ENCODE measurements at regions not wholly inside any gene's neighbourhood (a gene's known extent, or its start where the extent isn't known, plus 50 kb on each side); places are given as distances from the start of the nearest gene placed in this dataset.

DNA sequence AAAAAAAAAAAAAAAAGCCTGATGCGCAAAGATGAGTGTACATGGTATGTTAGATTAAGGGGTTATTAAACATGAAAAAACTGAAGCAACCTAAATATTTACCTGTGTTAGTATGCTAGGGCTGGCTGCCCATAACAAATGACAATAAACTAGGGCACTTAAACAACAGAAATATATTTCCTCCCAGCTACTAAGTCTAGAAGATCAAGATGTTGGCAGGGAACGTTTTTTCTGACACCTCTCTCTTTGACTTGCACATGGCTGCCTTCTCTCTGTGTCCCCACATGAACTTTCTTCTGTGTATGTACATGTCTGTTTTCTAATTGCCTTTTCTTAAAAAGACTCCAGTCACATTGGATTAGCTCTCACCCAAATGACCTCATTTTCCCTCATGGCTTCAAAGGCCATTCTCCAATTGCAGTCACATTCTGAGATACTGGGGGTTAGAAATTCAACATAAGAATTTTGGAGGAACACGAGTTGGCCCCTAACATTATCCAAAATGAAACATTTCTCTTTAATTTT lies 694.5 kb downstream of the CDH9 start:
- Histone ChIP-seq H3K27ac (ENCODE audit: low read depth, low read length) (no peak overlapping the region), H3K4me3 (ENCODE audit: low read length) (no peak overlapping the region), H3K4me1 (ENCODE audit: control insufficient read depth, low read length) (no peaks in the 10 kb centered on the region), H3K4me2 (ENCODE audit: low read length) (no peak overlapping the region), H3K27me3 (ENCODE audit: control insufficient read depth, low read length) (no peaks in the 10 kb centered on the region), H3F3A (ENCODE audit: control insufficient read depth, insufficient read depth) (no peaks in the 10 kb centered on the region), H3K79me2 (ENCODE audit: control insufficient read depth, low read length) (no peaks in the 10 kb centered on the region), H3K9me3 (ENCODE audit: control insufficient read depth, insufficient read depth, low read length) (no peaks in the 10 kb centered on the region), H3K9me2 (replicated peaks; ENCODE audit: control insufficient read depth, low read length) (no peaks in the 10 kb centered on the region), H3K36me3 (ENCODE audit: control insufficient read depth, low read length) (no peaks in the 10 kb centered on the region), H4K20me1 (ENCODE audit: control insufficient read depth, insufficient read depth, low read depth, low read length) (no peaks in the 10 kb centered on the region)
- TF ChIP-seq CTCF (IDR thresholded peaks at IDR 0.05; ENCODE audit: low read depth, low read length, poor library complexity, severe bottlenecking): no peak
- no peak for TF ChIP-seq EZH2phosphoT487 (IDR thresholded peaks at IDR 0.05; ENCODE audit: borderline replicate concordance, low read length)

DNA sequence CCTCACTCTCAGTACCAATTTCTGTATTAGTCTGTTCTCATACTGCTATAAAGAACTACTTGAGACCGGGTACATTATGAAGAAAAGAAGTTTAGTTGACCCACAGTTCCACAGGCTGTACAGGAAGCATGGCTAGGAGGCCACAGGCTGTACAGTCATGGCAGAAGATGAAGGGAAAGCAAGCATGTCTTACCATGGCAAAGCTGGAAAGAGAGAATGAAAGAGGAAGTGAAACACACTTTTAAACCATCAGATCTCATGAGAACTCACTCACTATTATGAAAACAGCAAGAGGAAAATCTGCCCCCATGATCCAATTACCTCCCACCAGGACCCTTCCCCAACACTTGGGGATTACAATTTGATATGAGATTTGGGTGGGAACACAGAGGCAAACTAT lies 698.8 kb downstream of the CDH9 start:
- Histone ChIP-seq H3K79me2 (ENCODE audit: control insufficient read depth, low read length) (no peaks in the 10 kb centered on the region), H3F3A (ENCODE audit: control insufficient read depth, insufficient read depth) (no peaks in the 10 kb centered on the region), H3K9me3 (ENCODE audit: control insufficient read depth, insufficient read depth, low read length) (no peaks in the 10 kb centered on the region), H3K4me2 (ENCODE audit: low read length) (no peak overlapping the region), H3K36me3 (ENCODE audit: control insufficient read depth, low read length) (no peaks in the 10 kb centered on the region), H3K27ac (ENCODE audit: low read depth, low read length) (no peak overlapping the region), H3K27me3 (ENCODE audit: control insufficient read depth, low read length) (no peaks in the 10 kb centered on the region), H4K20me1 (ENCODE audit: control insufficient read depth, insufficient read depth, low read depth, low read length) (no peaks in the 10 kb centered on the region), H3K4me1 (ENCODE audit: control insufficient read depth, low read length) (no peaks in the 10 kb centered on the region), H3K9me2 (replicated peaks; ENCODE audit: control insufficient read depth, low read length) (no peaks in the 10 kb centered on the region), H3K4me3 (ENCODE audit: low read length) (no peak overlapping the region)
- TF ChIP-seq CTCF (IDR thresholded peaks at IDR 0.05; ENCODE audit: low read depth, low read length, poor library complexity, severe bottlenecking) (no peak), EZH2phosphoT487 (IDR thresholded peaks at IDR 0.05; ENCODE audit: borderline replicate concordance, low read length) (no peak)

DNA sequence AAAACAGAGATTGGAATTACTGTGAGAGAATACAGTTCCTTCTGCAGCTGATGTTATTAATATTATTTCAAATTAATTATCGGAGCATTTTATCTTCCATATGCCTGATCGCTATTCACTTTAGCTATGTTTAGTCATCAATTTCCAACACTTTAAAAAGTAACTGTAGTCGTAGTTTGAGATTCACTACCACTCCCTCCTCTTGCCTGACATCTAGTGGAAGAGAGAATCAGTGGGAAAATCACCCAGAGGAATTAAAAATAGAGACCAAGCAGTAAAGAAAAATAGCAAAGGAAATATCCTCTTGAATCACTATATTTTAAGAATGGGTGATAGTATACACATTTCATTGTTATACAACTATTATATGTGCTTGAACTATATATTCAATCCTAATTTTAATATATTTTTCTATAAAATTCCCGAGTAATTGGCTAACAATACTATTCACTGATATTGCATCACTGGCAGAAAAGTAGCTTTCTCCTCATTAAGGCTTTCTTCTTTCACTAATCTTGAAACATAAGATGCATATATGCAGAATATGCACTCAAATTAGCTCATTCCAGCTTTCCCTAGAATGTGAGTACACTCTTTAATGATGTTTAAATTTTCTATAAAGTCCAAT lies 708.7 kb downstream of the CDH9 start:
- Histone ChIP-seq H4K20me1 (ENCODE audit: control insufficient read depth, insufficient read depth, low read depth, low read length) (no peaks in the 10 kb centered on the region), H3F3A (ENCODE audit: control insufficient read depth, insufficient read depth) (no peaks in the 10 kb centered on the region), H3K4me2 (ENCODE audit: low read length) (no peak overlapping the region), H3K79me2 (ENCODE audit: control insufficient read depth, low read length) (no peaks in the 10 kb centered on the region), H3K27ac (ENCODE audit: low read depth, low read length) (no peak overlapping the region), H3K9me3 (ENCODE audit: control insufficient read depth, insufficient read depth, low read length) (no peaks in the 10 kb centered on the region), H3K4me3 (ENCODE audit: low read length) (no peak overlapping the region), H3K9me2 (replicated peaks; ENCODE audit: control insufficient read depth, low read length) (no peaks in the 10 kb centered on the region), H3K27me3 (ENCODE audit: control insufficient read depth, low read length) (no peaks in the 10 kb centered on the region), H3K4me1 (ENCODE audit: control insufficient read depth, low read length) (no peaks in the 10 kb centered on the region), H3K36me3 (ENCODE audit: control insufficient read depth, low read length) (no peaks in the 10 kb centered on the region)
- TF ChIP-seq CTCF (IDR thresholded peaks at IDR 0.05; ENCODE audit: low read depth, low read length, poor library complexity, severe bottlenecking) (no peak), EZH2phosphoT487 (IDR thresholded peaks at IDR 0.05; ENCODE audit: borderline replicate concordance, low read length) (no peak)

All from DOHH2 (cell line).